Smooth muscle cell (in vitro differentiated cells): ENCODE measurements at regions not wholly inside any gene's neighbourhood (a gene's known extent, or its start where the extent isn't known, plus 50 kb on each side); places are given as distances from the start of the nearest gene placed in this dataset.

Experiments used
- DNase-seq: peaks from one replicate; lab custom pipeline; 2025; ENCODE audit not compliant: unreplicated experiment; lab: John Stamatoyannopoulos, UW
- H2AFZ ChIP-seq: fragments of 200-600 bp; sonication (generic); 2 replicates; pipeline ENCODE4 v1.6.0; 2016; ENCODE audit warnings: antibody characterized with exemption, low read depth, mild to moderate bottlenecking
- H3F3A ChIP-seq: fragments of 200-600 bp; sonication (generic); 2 replicates; pipeline ENCODE4 v1.6.0; 2017; ENCODE audit warnings: antibody characterized with exemption, low read depth
- H3K27ac ChIP-seq: fragments of 200-600 bp; sonication (generic); 2 replicates; pipeline ENCODE4 v1.5.1; 2016; ENCODE audit warnings: low read depth, mild to moderate bottlenecking
- H3K27me3 ChIP-seq: fragments of 200-600 bp; sonication (generic); 2 replicates; pipeline ENCODE4 v1.6.1; 2016; ENCODE audit warnings: low read depth, mild to moderate bottlenecking
- H3K36me3 ChIP-seq: fragments of 200-600 bp; sonication (generic); 2 replicates; pipeline ENCODE4 v1.5.1; 2016; ENCODE audit warnings: low read depth
- H3K4me1 ChIP-seq: fragments of 200-600 bp; sonication (generic); 2 replicates; pipeline ENCODE4 v1.5.1; 2016; ENCODE audit warnings: low read depth
- H3K4me2 ChIP-seq: fragments of 200-600 bp; sonication (generic); 2 replicates; pipeline ENCODE4 v1.6.0; 2016; ENCODE audit warnings: mild to moderate bottlenecking
- H3K4me3 ChIP-seq: fragments of 200-600 bp; sonication (generic); 2 replicates; pipeline ENCODE4 v1.5.1; 2016; ENCODE audit warnings: mild to moderate bottlenecking
- H3K79me2 ChIP-seq: fragments of 200-600 bp; sonication (generic); 2 replicates; pipeline ENCODE4 v1.6.0; 2016; ENCODE audit warnings: low read depth, mild to moderate bottlenecking
- H3K9ac ChIP-seq: fragments of 200-600 bp; sonication (generic); 2 replicates; pipeline ENCODE4 v1.6.0; 2016; ENCODE audit warnings: low read depth
- H3K9me3 ChIP-seq: fragments of 200-600 bp; sonication (generic); replicated peaks from 2 replicates; pipeline ENCODE4 v1.5.1; 2016; ENCODE audit warnings: low read depth
- H4K20me1 ChIP-seq: fragments of 200-600 bp; sonication (generic); 2 replicates; pipeline ENCODE4 v1.6.0; 2016; ENCODE audit warnings: low read depth
- CTCF ChIP-seq: fragments of 200-600 bp; sonication (generic); IDR thresholded peaks from 2 replicates; pipeline ENCODE4 v1.5.1; 2017; ENCODE audit warnings: borderline replicate concordance, mild to moderate bottlenecking, antibody characterized with exemption; ENCODE audit not compliant: insufficient read depth, poor library complexity, severe bottlenecking
- WGBS: methylation state at CpG from one replicate; pipeline ENCODE4 v1.1.7; 2016; ENCODE audit warnings: low lambda C conversion rate; 5-methylcytosine and 5-hydroxymethylcytosine counted together

- Histone ChIP-seq H3K4me1 (no peaks in the 10 kb centered on the region), H3K79me2 (no peaks in the 10 kb centered on the region), H3K9me3 (no peaks in the 10 kb centered on the region), H3K27me3 (no peaks in the 10 kb centered on the region), H3K36me3 (no peaks in the 10 kb centered on the region), H3K4me3 (no peak overlapping the region), H3F3A (no peaks in the 10 kb centered on the region), H3K9ac (no peak overlapping the region), H3K4me2 (no peak overlapping the region), H2AFZ (no peak overlapping the region), H3K27ac (no peak overlapping the region), H4K20me1 (no peaks in the 10 kb centered on the region)
- 69% methylated on average over 6 of the region's 6 CpGs for WGBS
- TF ChIP-seq CTCF, result no peak
- no peak for DNase-seq
Observed at GRCh38 chrX:104427073-104427472, 138.9 kb upstream of the IL1RAPL2 start.

- H3K9ac ChIP-seq, result no peak overlapping the region
- no peak overlapping the region for H3K4me2 ChIP-seq
- no peak overlapping the region for H3K4me3 ChIP-seq
- H3K27me3 ChIP-seq, result no peaks in the 10 kb centered on the region
- no peaks in the 10 kb centered on the region for H3K79me2 ChIP-seq
- no peaks in the 10 kb centered on the region for H4K20me1 ChIP-seq
- H2AFZ ChIP-seq, result no peak overlapping the region
- WGBS, result 52% methylated on average over 4 of the region's 4 CpGs
- TF ChIP-seq CTCF, result no peak
- H3K4me1 ChIP-seq, result no peaks in the 10 kb centered on the region
- H3K9me3 ChIP-seq, result peaks cover 7% of the 10 kb centered on the region
- no peak overlapping the region for H3K27ac ChIP-seq
- H3K36me3 ChIP-seq, result no peaks in the 10 kb centered on the region
- H3F3A ChIP-seq, result no peaks in the 10 kb centered on the region
- no peak for DNase-seq
Observed at GRCh38 chrX:104420907-104421306, 145.1 kb upstream of the IL1RAPL2 start.

GRCh38 chrX:104419926-104420325 is 146.1 kb upstream of the IL1RAPL2 start:
- TF ChIP-seq CTCF, result no peak
- H3F3A ChIP-seq, result no peaks in the 10 kb centered on the region
- no peaks in the 10 kb centered on the region for H3K36me3 ChIP-seq
- DNase-seq, result no peak
- no peak overlapping the region for H3K9ac ChIP-seq
- 79% methylated on average over 2 of the region's 2 CpGs for WGBS
- H3K27ac ChIP-seq, result no peak overlapping the region
- H3K79me2 ChIP-seq, result no peaks in the 10 kb centered on the region
- no peaks in the 10 kb centered on the region for H3K27me3 ChIP-seq
- no peak overlapping the region for H3K4me3 ChIP-seq
- peaks cover 7% of the 10 kb centered on the region for H3K9me3 ChIP-seq
- no peak overlapping the region for H3K4me2 ChIP-seq
- H2AFZ ChIP-seq, result no peak overlapping the region
- no peaks in the 10 kb centered on the region for H4K20me1 ChIP-seq
- H3K4me1 ChIP-seq, result no peaks in the 10 kb centered on the region

GRCh38 chrX:104419211-104419610 is 146.8 kb upstream of the IL1RAPL2 start:
- WGBS, result 77% methylated on average over 1 of the region's 1 CpG
- H3F3A ChIP-seq, result no peaks in the 10 kb centered on the region
- H4K20me1 ChIP-seq, result no peaks in the 10 kb centered on the region
- H3K9me3 ChIP-seq, result peaks cover 7% of the 10 kb centered on the region
- no peaks in the 10 kb centered on the region for H3K4me1 ChIP-seq
- DNase-seq, result no peak
- H3K27ac ChIP-seq, result no peak overlapping the region
- H3K4me3 ChIP-seq, result no peak overlapping the region
- no peaks in the 10 kb centered on the region for H3K79me2 ChIP-seq
- H3K9ac ChIP-seq, result no peak overlapping the region
- no peaks in the 10 kb centered on the region for H3K27me3 ChIP-seq
- H3K4me2 ChIP-seq, result no peak overlapping the region
- TF ChIP-seq CTCF, result no peak
- H2AFZ ChIP-seq, result no peak overlapping the region
- H3K36me3 ChIP-seq, result no peaks in the 10 kb centered on the region
